ENCODE measurements at regions not wholly inside any gene's neighbourhood (a gene's known extent, or its start where the extent isn't known, plus 50 kb on each side); places are given as distances from the start of the nearest gene placed in this dataset.
"Not testable (repeated sequence)": the region's sequence is repeated elsewhere in the genome, so short reads cannot be mapped to it uniquely, and the experiment has no call there.

GRCh38 chr4:72935462-72935861 is 134.1 kb downstream of the COX18 start:
- TF ChIP-seq POLR2AphosphoS5 (IDR thresholded peaks at IDR 0.05), result no peak
- TF ChIP-seq POLR2A (IDR thresholded peaks at IDR 0.05), result no peak
- no peak for TF ChIP-seq EP300 (IDR thresholded peaks at IDR 0.05)
- no peak for TF ChIP-seq CTCF (IDR thresholded peaks at IDR 0.05)
- Histone ChIP-seq H3K36me3 (no peaks in the 10 kb centered on the region), H3K4me1 (no peaks in the 10 kb centered on the region), H3K27me3 (no peaks in the 10 kb centered on the region), H3K27ac (no peak overlapping the region), H3K4me3 (no peak overlapping the region), H3K9me3 (no peaks in the 10 kb centered on the region)
- intact Hi-C loops (cut with DNase I), result no loop called here
- no peak for DNase-seq
- WGBS, 2 donors, result 19 to 57% methylated on average over 1 of the region's 1 CpG

DNA sequence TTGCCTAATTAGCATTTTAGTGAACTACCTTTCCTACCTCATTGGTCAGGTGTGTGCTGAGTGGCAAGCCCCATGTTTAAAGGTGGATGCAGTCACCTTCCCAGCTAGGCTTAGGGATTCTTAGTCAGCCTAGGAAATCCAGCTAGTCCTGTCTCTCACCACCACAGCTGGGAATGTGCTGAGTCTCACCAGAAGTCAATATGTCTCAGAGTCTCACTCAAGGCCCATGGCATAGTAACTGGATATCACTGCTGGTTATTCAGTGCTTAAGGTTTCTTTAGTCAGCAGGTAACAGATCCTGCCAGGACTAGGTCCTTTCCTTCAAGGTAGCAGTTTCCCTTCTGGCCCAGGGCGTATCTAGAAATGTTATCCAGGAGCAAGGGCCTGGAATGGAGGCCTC is 136.5 kb downstream of the COX18 start:
- H3K27ac ChIP-seq, result no peak overlapping the region
- no peak overlapping the region for H3K4me3 ChIP-seq
- 79 to 90% methylated on average over 1 of the region's 1 CpG for WGBS, 2 donors
- H3K4me1 ChIP-seq, result no peaks in the 10 kb centered on the region
- no peaks in the 10 kb centered on the region for H3K9me3 ChIP-seq
- no peak for DNase-seq
- TF ChIP-seq POLR2AphosphoS5 (IDR thresholded peaks at IDR 0.05), result no peak
- no peak for TF ChIP-seq POLR2A (IDR thresholded peaks at IDR 0.05)
- no peaks in the 10 kb centered on the region for H3K36me3 ChIP-seq
- H3K27me3 ChIP-seq, result no peaks in the 10 kb centered on the region
- intact Hi-C loops (cut with DNase I), result no loop called here

DNA sequence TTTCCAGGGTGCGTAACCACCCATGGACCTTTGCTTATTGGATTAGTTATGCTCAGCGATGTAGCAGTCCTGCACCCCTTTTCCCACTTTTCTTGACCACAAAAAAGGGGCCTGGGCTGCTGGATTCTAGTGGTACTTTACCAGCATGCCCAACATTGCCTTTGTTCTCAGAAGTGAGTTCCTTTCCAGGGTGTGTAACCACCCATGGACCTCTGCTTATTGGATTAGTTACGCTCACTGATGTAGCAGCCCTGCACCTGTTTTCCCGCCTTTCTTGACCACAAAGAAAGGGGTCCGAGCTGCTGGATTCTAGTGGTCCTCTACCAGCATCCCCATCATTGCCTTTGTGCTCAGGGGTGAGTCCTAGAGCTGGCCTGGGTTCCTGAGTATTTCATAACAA is 138.2 kb downstream of the COX18 start:
- Histone ChIP-seq H3K27me3 (no peaks in the 10 kb centered on the region), H3K4me3 (no peak overlapping the region), H3K4me1 (no peaks in the 10 kb centered on the region), H3K27ac (no peak overlapping the region), H3K36me3 (no peaks in the 10 kb centered on the region), H3K9me3 (no peaks in the 10 kb centered on the region)
- 88 to 92% methylated on average over 5 of the region's 5 CpGs for WGBS, 2 donors
- DNase-seq, result no peak
- no peak for TF ChIP-seq CTCF (IDR thresholded peaks at IDR 0.05)
- no peak for TF ChIP-seq POLR2A (IDR thresholded peaks at IDR 0.05)
- TF ChIP-seq EP300 (IDR thresholded peaks at IDR 0.05), result no peak
- intact Hi-C loops (cut with DNase I), result no loop called here

- DNase-seq; H3K4me1 ChIP-seq; H3K27ac ChIP-seq; H3K36me3 ChIP-seq; H3K9me3 ChIP-seq; intact Hi-C loops (cut with DNase I); H3K4me3 ChIP-seq; H3K27me3 ChIP-seq: not testable (repeated sequence)
- WGBS, 2 donors, result 86 to 93% methylated on average over 10 of the region's 10 CpGs
These were observed 139.8 kb downstream of the COX18 start for GRCh38 chr4:72929596-72930274.

DNA sequence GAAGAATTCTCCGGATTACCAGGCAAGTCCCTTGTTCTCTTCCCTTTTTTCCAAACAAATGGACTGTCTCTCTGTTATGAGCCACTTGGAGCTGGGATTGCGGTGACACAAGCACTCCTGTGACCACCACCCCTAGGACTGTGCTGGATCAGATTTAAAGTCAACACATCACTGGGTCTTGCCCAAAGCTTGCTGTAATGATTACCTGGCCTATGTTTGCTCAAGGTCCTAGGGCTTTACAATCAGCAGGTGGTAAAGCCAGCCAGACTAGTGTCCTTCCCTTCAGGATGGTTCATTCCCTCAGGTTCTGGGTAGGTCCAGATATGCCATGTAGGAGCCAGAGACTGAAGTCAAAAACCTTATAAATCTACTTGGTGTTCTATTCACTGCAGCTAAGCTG is 144.7 kb downstream of the COX18 start:
- 89 to 94% methylated on average over 2 of the region's 2 CpGs for WGBS, 2 donors
- intact Hi-C loops (cut with DNase I), result no loop called here

More for the DNA sequence above, 144.7 kb downstream of the COX18 start:
- H3K36me3 ChIP-seq, result no peaks in the 10 kb centered on the region
- TF ChIP-seq POLR2AphosphoS5 (IDR thresholded peaks at IDR 0.05) (no peak), CTCF (IDR thresholded peaks at IDR 0.05) (no peak), POLR2A (IDR thresholded peaks at IDR 0.05) (no peak), EP300 (IDR thresholded peaks at IDR 0.05) (no peak)
- no peaks in the 10 kb centered on the region for H3K9me3 ChIP-seq
- no peak overlapping the region for H3K4me3 ChIP-seq
- no peaks in the 10 kb centered on the region for H3K27me3 ChIP-seq
- no peaks in the 10 kb centered on the region for H3K4me1 ChIP-seq
- no peak overlapping the region for H3K27ac ChIP-seq
- DNase-seq, result no peak

Data from sigmoid colon (tissue), 6 donors.